ENCODE measurements at regions not wholly inside any gene's neighbourhood (a gene's known extent, or its start where the extent isn't known, plus 50 kb on each side); places are given as distances from the start of the nearest gene placed in this dataset.

DNA sequence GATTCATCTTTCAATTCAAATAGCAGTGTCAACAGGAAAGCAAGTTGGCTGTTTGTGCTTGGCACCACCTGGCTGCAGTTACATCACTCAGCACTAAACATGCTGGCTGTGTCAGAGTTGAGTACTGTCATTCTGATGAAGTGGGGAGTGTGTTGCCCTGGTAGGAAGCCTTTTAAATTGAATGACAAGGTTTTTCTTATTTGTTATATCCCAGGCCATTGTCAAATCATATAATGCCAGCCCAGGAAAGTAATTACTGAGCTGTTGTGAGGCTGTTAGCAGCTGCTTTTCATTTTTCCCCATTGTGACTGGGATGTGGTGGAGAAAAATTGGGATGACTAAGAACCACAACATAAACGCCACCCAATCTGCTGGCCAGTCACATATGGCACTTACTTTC, 106.5 kb upstream of the PRKD1 start:
- Mint-ChIP-seq H3K9me3 (ENCODE audit: unreplicated experiment) (no peaks in the 10 kb centered on the region), H3K36me3 (ENCODE audit: low read depth, unreplicated experiment) (no peaks in the 10 kb centered on the region), H3K27me3 (ENCODE audit: unreplicated experiment) (no peaks in the 10 kb centered on the region), H3K27ac (ENCODE audit: unreplicated experiment) (no peak overlapping the region), H3K4me3 (ENCODE audit: unreplicated experiment) (no peak overlapping the region), H3K4me1 (ENCODE audit: unreplicated experiment) (no peaks in the 10 kb centered on the region)
- TF ChIP-seq, protein P1, sequence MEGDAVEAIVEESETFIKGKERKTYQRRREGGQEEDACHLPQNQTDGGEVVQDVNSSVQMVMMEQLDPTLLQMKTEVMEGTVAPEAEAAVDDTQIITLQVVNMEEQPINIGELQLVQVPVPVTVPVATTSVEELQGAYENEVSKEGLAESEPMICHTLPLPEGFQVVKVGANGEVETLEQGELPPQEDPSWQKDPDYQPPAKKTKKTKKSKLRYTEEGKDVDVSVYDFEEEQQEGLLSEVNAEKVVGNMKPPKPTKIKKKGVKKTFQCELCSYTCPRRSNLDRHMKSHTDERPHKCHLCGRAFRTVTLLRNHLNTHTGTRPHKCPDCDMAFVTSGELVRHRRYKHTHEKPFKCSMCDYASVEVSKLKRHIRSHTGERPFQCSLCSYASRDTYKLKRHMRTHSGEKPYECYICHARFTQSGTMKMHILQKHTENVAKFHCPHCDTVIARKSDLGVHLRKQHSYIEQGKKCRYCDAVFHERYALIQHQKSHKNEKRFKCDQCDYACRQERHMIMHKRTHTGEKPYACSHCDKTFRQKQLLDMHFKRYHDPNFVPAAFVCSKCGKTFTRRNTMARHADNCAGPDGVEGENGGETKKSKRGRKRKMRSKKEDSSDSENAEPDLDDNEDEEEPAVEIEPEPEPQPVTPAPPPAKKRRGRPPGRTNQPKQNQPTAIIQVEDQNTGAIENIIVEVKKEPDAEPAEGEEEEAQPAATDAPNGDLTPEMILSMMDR (IDR thresholded peaks at IDR 0.05; ENCODE audit: unreplicated experiment): no peak
- DNase-seq (ENCODE audit: low spot score): no peak

DNA sequence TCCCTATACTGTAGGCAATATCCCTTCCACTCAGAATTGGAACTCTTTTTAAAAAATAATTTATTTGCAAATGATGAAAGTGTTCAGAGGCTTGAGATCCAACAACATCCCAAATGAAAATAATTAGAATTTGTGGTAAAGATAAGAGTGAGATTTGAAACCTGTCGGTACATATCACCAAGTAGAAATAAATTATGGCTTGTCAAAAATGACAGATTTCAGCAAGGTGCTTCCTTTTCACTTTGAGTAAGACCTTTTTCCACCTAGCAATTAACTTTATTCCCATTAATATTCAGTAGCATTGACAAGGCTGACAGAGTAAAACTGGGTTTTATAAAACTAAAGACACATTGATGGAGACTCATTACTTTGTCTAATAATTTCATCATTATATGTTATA, 107.7 kb upstream of the PRKD1 start:
- Mint-ChIP-seq H3K4me3 (ENCODE audit: unreplicated experiment) (no peak overlapping the region), H3K9me3 (ENCODE audit: unreplicated experiment) (no peaks in the 10 kb centered on the region), H3K27ac (ENCODE audit: unreplicated experiment) (no peak overlapping the region), H3K36me3 (ENCODE audit: low read depth, unreplicated experiment) (no peaks in the 10 kb centered on the region), H3K27me3 (ENCODE audit: unreplicated experiment) (no peaks in the 10 kb centered on the region), H3K4me1 (ENCODE audit: unreplicated experiment) (no peaks in the 10 kb centered on the region)
- DNase-seq (ENCODE audit: low spot score): no peak
- TF ChIP-seq, protein P1 (IDR thresholded peaks at IDR 0.05; ENCODE audit: unreplicated experiment): no peak

DNA sequence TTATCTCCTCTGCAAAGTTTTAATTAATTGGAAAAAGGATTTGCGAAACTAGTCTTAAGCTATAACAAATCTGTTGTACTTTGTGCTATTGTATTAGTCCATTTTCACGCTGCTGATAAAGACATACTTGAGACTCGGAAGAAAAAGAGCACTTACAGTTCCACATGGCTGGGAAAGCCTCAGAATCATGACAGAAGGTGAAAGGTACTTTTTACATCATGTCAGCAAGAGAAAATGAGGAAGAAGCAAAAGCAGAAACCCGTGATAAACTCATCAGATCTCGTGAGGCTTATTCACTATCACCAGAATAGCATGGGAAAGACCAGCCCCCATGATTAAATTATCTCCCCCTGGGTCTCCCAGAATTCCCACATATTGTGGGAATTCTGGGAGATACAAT, 118.1 kb upstream of the PRKD1 start:
- Mint-ChIP-seq H3K4me1 (ENCODE audit: unreplicated experiment) (no peaks in the 10 kb centered on the region), H3K27ac (ENCODE audit: unreplicated experiment) (no peak overlapping the region), H3K9me3 (ENCODE audit: unreplicated experiment) (peaks cover 4% of the 10 kb centered on the region), H3K27me3 (ENCODE audit: unreplicated experiment) (no peaks in the 10 kb centered on the region), H3K36me3 (ENCODE audit: low read depth, unreplicated experiment) (no peaks in the 10 kb centered on the region), H3K4me3 (ENCODE audit: unreplicated experiment) (no peak overlapping the region)
- no peak for DNase-seq (ENCODE audit: low spot score)
- TF ChIP-seq, protein P1 (IDR thresholded peaks at IDR 0.05; ENCODE audit: unreplicated experiment): no peak

DNA sequence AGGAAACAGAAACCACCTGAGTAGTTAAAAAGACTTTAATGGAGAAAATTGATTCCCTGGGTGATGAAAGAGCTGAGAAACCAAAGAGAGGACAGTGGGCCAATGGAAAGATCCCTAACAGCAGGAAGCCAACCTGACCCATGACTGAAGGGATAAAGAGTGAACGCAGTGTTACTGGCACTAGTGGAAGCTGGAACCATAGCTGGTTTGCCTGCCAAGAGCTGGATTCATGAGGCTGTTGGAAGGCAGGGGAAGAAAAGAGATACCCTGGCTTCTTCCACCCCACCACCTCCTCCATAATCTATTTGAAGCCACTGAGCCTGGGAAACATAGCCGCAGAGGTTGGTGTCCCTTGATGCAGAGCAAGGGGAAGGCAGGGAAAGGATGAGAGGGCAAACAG, 125.5 kb upstream of the PRKD1 start:
- Mint-ChIP-seq H3K27ac (ENCODE audit: unreplicated experiment) (no peak overlapping the region), H3K9me3 (ENCODE audit: unreplicated experiment) (peaks cover 4% of the 10 kb centered on the region), H3K4me1 (ENCODE audit: unreplicated experiment) (no peaks in the 10 kb centered on the region), H3K4me3 (ENCODE audit: unreplicated experiment) (no peak overlapping the region), H3K27me3 (ENCODE audit: unreplicated experiment) (no peaks in the 10 kb centered on the region), H3K36me3 (ENCODE audit: low read depth, unreplicated experiment) (no peaks in the 10 kb centered on the region)
- no peak for DNase-seq (ENCODE audit: low spot score)
- TF ChIP-seq, protein P1 (IDR thresholded peaks at IDR 0.05; ENCODE audit: unreplicated experiment): no peak

DNA sequence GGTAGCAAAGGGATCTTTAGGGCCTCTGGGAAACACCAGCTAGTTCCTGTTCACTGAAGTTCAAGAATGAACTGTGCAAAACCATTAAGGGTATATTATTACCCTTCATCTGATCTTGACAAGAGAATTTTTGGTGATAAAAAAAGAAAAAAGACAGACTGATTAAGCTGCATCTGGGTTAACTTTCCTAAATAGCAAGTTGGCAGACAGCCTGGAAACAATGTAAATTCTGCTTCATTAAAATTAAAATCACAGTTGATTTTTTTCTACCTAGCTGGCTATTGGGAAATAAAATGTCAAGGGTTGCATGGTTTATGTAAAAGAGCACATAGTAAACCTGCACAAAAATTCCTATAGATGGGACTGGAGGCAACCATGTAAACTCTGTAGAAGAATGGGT, 126.6 kb upstream of the PRKD1 start:
- Mint-ChIP-seq H3K4me1 (ENCODE audit: unreplicated experiment) (no peaks in the 10 kb centered on the region), H3K36me3 (ENCODE audit: low read depth, unreplicated experiment) (no peaks in the 10 kb centered on the region), H3K9me3 (ENCODE audit: unreplicated experiment) (peaks cover 4% of the 10 kb centered on the region), H3K27me3 (ENCODE audit: unreplicated experiment) (no peaks in the 10 kb centered on the region), H3K4me3 (ENCODE audit: unreplicated experiment) (no peak overlapping the region), H3K27ac (ENCODE audit: unreplicated experiment) (no peak overlapping the region)
- TF ChIP-seq, protein P1 (IDR thresholded peaks at IDR 0.05; ENCODE audit: unreplicated experiment): no peak
- no peak for DNase-seq (ENCODE audit: low spot score)
